ENCODE measurements at regions not wholly inside any gene's neighbourhood (a gene's known extent, or its start where the extent isn't known, plus 50 kb on each side); places are given as distances from the start of the nearest gene placed in this dataset.

- DNase-seq: no peak
- Histone ChIP-seq H3K4me3 (no peak overlapping the region), H3K36me3 (no peaks in the 10 kb centered on the region), H3K9me3 (no peaks in the 10 kb centered on the region), H3K4me1 (no peaks in the 10 kb centered on the region), H3K27ac (no peak overlapping the region), H3K27me3 (no peaks in the 10 kb centered on the region)
- in situ Hi-C loops (cut with MboI; ENCODE audit: low sequenced_read_pairs in 4 of 4): no loop called here
- no peak for ATAC-seq
- intact Hi-C loops (cut with DNase I; ENCODE audit: low total_unique reads): no loop called here
- no peak for TF ChIP-seq CTCF (IDR thresholded peaks at IDR 0.05 in 4 of 5, conservative IDR thresholded peaks at IDR 0.05 in 1 of 5)
Measured at GRCh38 chr5:123778641-123779040, 266.7 kb downstream of the CSNK1G3 start.

GRCh38 chr5:123776761-123777160, 264.8 kb downstream of the CSNK1G3 start:
- in situ Hi-C loops (cut with MboI; ENCODE audit: low sequenced_read_pairs in 4 of 4) (no loop called here), intact Hi-C loops (cut with DNase I; ENCODE audit: low total_unique reads) (no loop called here)

GRCh38 chr5:123771715-123772114, 259.7 kb downstream of the CSNK1G3 start:
- intact Hi-C loops (cut with DNase I; ENCODE audit: low total_unique reads) (no loop called here), in situ Hi-C loops (cut with MboI; ENCODE audit: low sequenced_read_pairs in 4 of 4) (no loop called here)
- Histone ChIP-seq H3K4me1 (no peaks in the 10 kb centered on the region), H3K27me3 (no peaks in the 10 kb centered on the region), H3K36me3 (no peaks in the 10 kb centered on the region), H3K27ac (no peak overlapping the region), H3K4me3 (no peak overlapping the region), H3K9me3 (no peaks in the 10 kb centered on the region)
- no peak for DNase-seq
- TF ChIP-seq CTCF (IDR thresholded peaks at IDR 0.05 in 4 of 5, conservative IDR thresholded peaks at IDR 0.05 in 1 of 5) (no peak), POLR2A (IDR thresholded peaks at IDR 0.05) (no peak)
- no peak for ATAC-seq

More at GRCh38 chr5:123776761-123777160, 264.8 kb downstream of the CSNK1G3 start:
- Histone ChIP-seq H3K9me3 (no peaks in the 10 kb centered on the region), H3K4me1 (no peaks in the 10 kb centered on the region), H3K27ac (no peak overlapping the region), H3K4me3 (no peak overlapping the region), H3K36me3 (no peaks in the 10 kb centered on the region), H3K27me3 (no peaks in the 10 kb centered on the region)
- TF ChIP-seq CTCF (IDR thresholded peaks at IDR 0.05 in 4 of 5, conservative IDR thresholded peaks at IDR 0.05 in 1 of 5): no peak
- no peak for DNase-seq
- ATAC-seq: no peak

- peaks cover 0 to 3% (median 0%) of the 10 kb centered on the region in 3 donors for H3K9me3 ChIP-seq
- H3K27me3 ChIP-seq: no peaks in the 10 kb centered on the region
- no peak overlapping the region for H3K27ac ChIP-seq
- intact Hi-C loops (cut with DNase I; ENCODE audit: low total_unique reads): no loop called here
- H3K36me3 ChIP-seq: no peaks in the 10 kb centered on the region
- DNase-seq: no peak
- no peak for ATAC-seq
- H3K4me1 ChIP-seq: no peaks in the 10 kb centered on the region
- TF ChIP-seq POLR2A (IDR thresholded peaks at IDR 0.05) (no peak), CTCF (IDR thresholded peaks at IDR 0.05 in 4 of 5, conservative IDR thresholded peaks at IDR 0.05 in 1 of 5) (no peak)
- in situ Hi-C loops (cut with MboI; ENCODE audit: low sequenced_read_pairs in 4 of 4): no loop called here
- no peak overlapping the region for H3K4me3 ChIP-seq
Measured at GRCh38 chr5:123763201-123763600, 251.2 kb downstream of the CSNK1G3 start.

- in situ Hi-C loops (cut with MboI; ENCODE audit: low sequenced_read_pairs in 4 of 4) (no loop called here), intact Hi-C loops (cut with DNase I; ENCODE audit: low total_unique reads) (no loop called here)
- no peaks in the 10 kb centered on the region for H3K36me3 ChIP-seq
- H3K4me3 ChIP-seq: no peak overlapping the region
- no peak overlapping the region for H3K27ac ChIP-seq
- TF ChIP-seq CTCF (IDR thresholded peaks at IDR 0.05 in 4 of 5, conservative IDR thresholded peaks at IDR 0.05 in 1 of 5): no peak
- no peak for TF ChIP-seq POLR2A (IDR thresholded peaks at IDR 0.05)
- ATAC-seq: no peak
- no peak for DNase-seq
- no peaks in the 10 kb centered on the region for H3K27me3 ChIP-seq
- H3K9me3 ChIP-seq: no peaks in the 10 kb centered on the region
- peaks cover 11 to 15% of the 10 kb centered on the region in 2 donors for H3K4me1 ChIP-seq
Measured at GRCh38 chr5:123756816-123757215, 244.8 kb downstream of the CSNK1G3 start.

All from gastrocnemius medialis (tissue), 4 donors.